Keratinocyte (primary cell): ENCODE measurements at regions not wholly inside any gene's neighbourhood (a gene's known extent, or its start where the extent isn't known, plus 50 kb on each side); places are given as distances from the start of the nearest gene placed in this dataset.
A peak's percentile ranks its signal among the peaks of the same experiment; 100 is the strongest.

Experiments used
- DNase-seq: peaks from one replicate; pipeline ENCODE4 v3.0.0-alpha.2; 2011; ENCODE audit warnings: low read depth, missing footprints, low spot score
- FAIRE-seq: peaks from 2 replicates; lab custom pipeline; 2011; peaks lifted over from hg19 to GRCh38; lab: Jason Lieb, UNC
- H2AFZ ChIP-seq: 2 replicates; pipeline ENCODE4 v1.6.0; 2012; ENCODE audit warnings: low read length, control low read depth, inconsistent platforms; ENCODE audit not compliant: control insufficient read depth
- H3K27ac ChIP-seq: 2 replicates; pipeline ENCODE4 v1.5.1; 2011; ENCODE audit warnings: low read length; ENCODE audit not compliant: control insufficient read depth, insufficient read depth
- H3K27me3 ChIP-seq: 3 replicates; pipeline ENCODE4 v1.6.0; 2011; ENCODE audit warnings: low read length; ENCODE audit not compliant: control insufficient read depth, insufficient read depth; ENCODE audit errors: extremely low read depth
- H3K36me3 ChIP-seq, 2 experiments: 2 replicates in 1 of 2; 3 replicates in 1 of 2; pipeline ENCODE4 v1.5.1; 2011; ENCODE audit warnings: low read length in 2 of 2, mild to moderate bottlenecking in 1 of 2; ENCODE audit not compliant: control insufficient read depth in 2 of 2, insufficient read depth in 2 of 2; ENCODE audit errors: extremely low read depth in 1 of 2
- H3K4me1 ChIP-seq: 3 replicates; pipeline ENCODE4 v1.5.1; 2011; ENCODE audit warnings: low read length; ENCODE audit not compliant: control insufficient read depth, insufficient read depth; ENCODE audit errors: extremely low read depth
- H3K4me2 ChIP-seq: 3 replicates; pipeline ENCODE4 v1.6.0; 2011; ENCODE audit warnings: low read depth, low read length; ENCODE audit not compliant: control insufficient read depth, insufficient read depth; ENCODE audit errors: extremely low read depth
- H3K4me3 ChIP-seq, 3 experiments: fragments of 200-600 bp in 1 of 3; sonication (generic) in 1 of 3; 2 replicates in 2 of 3; 3 replicates in 1 of 3; pipeline ENCODE4 v1.5.1; 2011 to 2016; ENCODE audit warnings: low read length in 3 of 3, mild to moderate bottlenecking in 3 of 3, control low read depth in 2 of 3, inconsistent platforms in 1 of 3, low read depth in 1 of 3, mixed read lengths in 1 of 3, mixed run types in 1 of 3, moderate library complexity in 1 of 3; ENCODE audit not compliant: control insufficient read depth in 2 of 3, insufficient read depth in 2 of 3; ENCODE audit errors: extremely low read depth in 1 of 3
- H3K79me2 ChIP-seq: 2 replicates; pipeline ENCODE4 v1.6.0; 2012; ENCODE audit warnings: low read length; ENCODE audit not compliant: control insufficient read depth, insufficient read depth
- H3K9ac ChIP-seq: 3 replicates; pipeline ENCODE4 v1.6.0; 2011; ENCODE audit warnings: low read length; ENCODE audit not compliant: control insufficient read depth, insufficient read depth; ENCODE audit errors: extremely low read depth
- H3K9me1 ChIP-seq: 3 replicates; pipeline ENCODE4 v1.6.0; 2011; ENCODE audit warnings: low read length; ENCODE audit not compliant: control insufficient read depth, insufficient read depth; ENCODE audit errors: extremely low read depth
- H3K9me3 ChIP-seq: 2 replicates; pipeline ENCODE4 v1.5.1; 2012; ENCODE audit warnings: low read depth, low read length; ENCODE audit not compliant: control insufficient read depth
- H4K20me1 ChIP-seq: 3 replicates; pipeline ENCODE4 v1.6.0; 2011; ENCODE audit warnings: low read length; ENCODE audit not compliant: control insufficient read depth, insufficient read depth; ENCODE audit errors: extremely low read depth
- EZH2 ChIP-seq: IDR thresholded peaks from one replicate; pipeline ENCODE4 v1.6.1; 2012; ENCODE audit warnings: inconsistent platforms, mild to moderate bottlenecking, low read length, moderate library complexity
- dilution Hi-C: fragments of 300-500 bp; cut with MboI; formaldehyde crosslinking; loops from one replicate; pipeline ENCODE4 v1.7.0; 2020; ENCODE audit warnings: low sequenced_read_pairs; ENCODE audit not compliant: extremely low pct_ligation_motif_present
- TF ChIP-seq, protein P1 (sequence below), 3 experiments: IDR thresholded peaks in 1 of 3; conservative IDR thresholded peaks in 1 of 3; optimal IDR thresholded peaks in 1 of 3; 2 replicates in 2 of 3; 3 replicates in 1 of 3; pipeline versions ENCODE3 to v1.5.1; 2011; ENCODE audit warnings: low read length in 3 of 3, mild to moderate bottlenecking in 3 of 3, moderate library complexity in 2 of 3, control low read depth in 1 of 3, inconsistent platforms in 1 of 3; ENCODE audit not compliant: insufficient read depth in 2 of 3; ENCODE audit errors: extremely low read depth in 1 of 3

DNA sequence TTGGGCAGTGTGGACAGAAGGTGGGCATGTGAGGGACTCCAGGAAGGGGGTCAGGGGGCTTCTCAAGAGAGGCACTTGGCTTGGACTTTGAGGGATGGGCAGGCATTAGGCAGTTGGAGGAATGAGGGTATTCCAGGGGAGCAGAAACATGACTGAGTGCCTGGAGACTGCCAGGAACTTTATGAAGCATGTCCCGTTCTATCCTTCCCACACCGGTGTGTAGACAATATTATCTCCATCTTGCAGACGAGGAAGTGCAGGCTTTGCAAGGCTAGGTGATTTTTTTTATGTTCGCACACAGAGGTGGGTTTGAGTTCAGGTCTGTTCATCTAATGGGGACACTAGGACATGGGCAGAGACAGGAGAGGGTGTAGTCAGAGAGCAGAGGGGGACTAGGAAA lies 162.7 kb downstream of the RPS24 start:
- no peaks in the 10 kb centered on the region for H3K27me3 ChIP-seq
- no peaks in the 10 kb centered on the region for H3K9me1 ChIP-seq
- no peak overlapping the region for H3K4me2 ChIP-seq
- H3K4me3 ChIP-seq, result no peak overlapping the region
- no peaks in the 10 kb centered on the region for H4K20me1 ChIP-seq
- H3K27ac ChIP-seq, result no peak overlapping the region
- no peak overlapping the region for H2AFZ ChIP-seq
- H3K4me1 ChIP-seq, result peaks cover 14% of the 10 kb centered on the region
- no peak overlapping the region for H3K9ac ChIP-seq
- TF ChIP-seq, protein P1, sequence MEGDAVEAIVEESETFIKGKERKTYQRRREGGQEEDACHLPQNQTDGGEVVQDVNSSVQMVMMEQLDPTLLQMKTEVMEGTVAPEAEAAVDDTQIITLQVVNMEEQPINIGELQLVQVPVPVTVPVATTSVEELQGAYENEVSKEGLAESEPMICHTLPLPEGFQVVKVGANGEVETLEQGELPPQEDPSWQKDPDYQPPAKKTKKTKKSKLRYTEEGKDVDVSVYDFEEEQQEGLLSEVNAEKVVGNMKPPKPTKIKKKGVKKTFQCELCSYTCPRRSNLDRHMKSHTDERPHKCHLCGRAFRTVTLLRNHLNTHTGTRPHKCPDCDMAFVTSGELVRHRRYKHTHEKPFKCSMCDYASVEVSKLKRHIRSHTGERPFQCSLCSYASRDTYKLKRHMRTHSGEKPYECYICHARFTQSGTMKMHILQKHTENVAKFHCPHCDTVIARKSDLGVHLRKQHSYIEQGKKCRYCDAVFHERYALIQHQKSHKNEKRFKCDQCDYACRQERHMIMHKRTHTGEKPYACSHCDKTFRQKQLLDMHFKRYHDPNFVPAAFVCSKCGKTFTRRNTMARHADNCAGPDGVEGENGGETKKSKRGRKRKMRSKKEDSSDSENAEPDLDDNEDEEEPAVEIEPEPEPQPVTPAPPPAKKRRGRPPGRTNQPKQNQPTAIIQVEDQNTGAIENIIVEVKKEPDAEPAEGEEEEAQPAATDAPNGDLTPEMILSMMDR (optimal IDR thresholded peaks at IDR 0.05 in 1 of 3, IDR thresholded peaks at IDR 0.05 in 1 of 3, conservative IDR thresholded peaks at IDR 0.05 in 1 of 3; ENCODE audit: extremely low read depth in 1 of 3, insufficient read depth in 2 of 3, low read length in 3 of 3), result no peak
- no peak for TF ChIP-seq EZH2
- dilution Hi-C loops, result no loop called here
- DNase-seq, result no peak
- H3K79me2 ChIP-seq, result no peaks in the 10 kb centered on the region
- peaks cover 3% of the 10 kb centered on the region for H3K9me3 ChIP-seq
- no peak for FAIRE-seq
- no peaks in the 10 kb centered on the region for H3K36me3 ChIP-seq

GRCh38 chr10:78196964-78197363 lies 163.3 kb downstream of the RPS24 start:
- H3K4me1 ChIP-seq, result peaks cover 14% of the 10 kb centered on the region
- H3K27me3 ChIP-seq, result no peaks in the 10 kb centered on the region
- no peak overlapping the region for H3K27ac ChIP-seq
- no peaks in the 10 kb centered on the region for H3K9me1 ChIP-seq
- peak overlapping the region; percentile 19 for H3K9ac ChIP-seq
- dilution Hi-C loops, result no loop called here
- DNase-seq, result no peak
- no peak overlapping the region for H3K4me2 ChIP-seq
- H4K20me1 ChIP-seq, result no peaks in the 10 kb centered on the region
- FAIRE-seq, result no peak
- no peaks in the 10 kb centered on the region for H3K79me2 ChIP-seq
- H3K4me3 ChIP-seq, result no peak overlapping the region
- peaks cover 3% of the 10 kb centered on the region for H3K9me3 ChIP-seq
- TF ChIP-seq, protein P1 (optimal IDR thresholded peaks at IDR 0.05 in 1 of 3, IDR thresholded peaks at IDR 0.05 in 1 of 3, conservative IDR thresholded peaks at IDR 0.05 in 1 of 3; ENCODE audit: extremely low read depth in 1 of 3, insufficient read depth in 2 of 3, low read length in 3 of 3), result no peak
- TF ChIP-seq EZH2, result no peak
- H2AFZ ChIP-seq, result no peak overlapping the region
- H3K36me3 ChIP-seq, result no peaks in the 10 kb centered on the region
